NB4 (cell line): ENCODE measurements at regions not wholly inside any gene's neighbourhood (a gene's known extent, or its start where the extent isn't known, plus 50 kb on each side); places are given as distances from the start of the nearest gene placed in this dataset.

Experiments used
- POLR2A ChIP-seq: IDR thresholded peaks from 2 replicates; pipeline ENCODE4 v1.6.1; 2011; ENCODE audit warnings: mild to moderate bottlenecking; ENCODE audit not compliant: insufficient read length; ENCODE audit errors: extremely low read depth
- TF ChIP-seq, protein P1 (sequence below): IDR thresholded peaks from one replicate; pipeline ENCODE4 v1.5.1; 2012; ENCODE audit warnings: low read depth, low read length

DNA sequence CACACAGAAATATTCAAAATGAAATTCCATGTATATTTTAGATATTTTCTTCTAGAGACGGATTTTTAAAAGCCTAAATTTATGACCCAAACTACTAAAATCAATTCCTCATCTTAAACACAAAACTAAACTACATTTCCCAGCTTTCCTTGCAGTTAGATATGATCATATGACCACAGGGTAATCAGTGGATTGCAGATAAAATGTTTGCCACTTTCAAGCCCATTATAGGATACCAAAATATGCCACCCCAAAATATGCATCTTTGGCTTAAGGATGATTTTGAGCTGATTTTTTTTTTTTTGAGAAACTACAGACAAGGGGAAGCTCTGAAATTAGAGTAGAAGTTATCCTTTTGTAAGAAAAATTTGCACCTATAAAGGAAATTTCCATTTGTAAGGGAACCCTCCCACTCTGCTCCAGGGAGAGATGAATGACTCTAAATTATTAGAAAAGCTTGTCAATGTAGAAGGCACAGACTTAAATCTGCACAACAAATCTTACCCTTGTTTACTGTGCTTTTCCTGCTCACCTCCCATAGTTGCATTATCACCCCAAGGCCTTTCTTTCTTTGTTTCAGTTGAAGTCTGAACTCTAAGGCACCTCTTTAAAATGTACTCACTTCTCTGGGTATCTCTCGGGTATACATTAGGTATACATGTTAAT is 503.0 kb downstream of the PDHA2 start:
- no peak for TF ChIP-seq POLR2A
- TF ChIP-seq, protein P1, sequence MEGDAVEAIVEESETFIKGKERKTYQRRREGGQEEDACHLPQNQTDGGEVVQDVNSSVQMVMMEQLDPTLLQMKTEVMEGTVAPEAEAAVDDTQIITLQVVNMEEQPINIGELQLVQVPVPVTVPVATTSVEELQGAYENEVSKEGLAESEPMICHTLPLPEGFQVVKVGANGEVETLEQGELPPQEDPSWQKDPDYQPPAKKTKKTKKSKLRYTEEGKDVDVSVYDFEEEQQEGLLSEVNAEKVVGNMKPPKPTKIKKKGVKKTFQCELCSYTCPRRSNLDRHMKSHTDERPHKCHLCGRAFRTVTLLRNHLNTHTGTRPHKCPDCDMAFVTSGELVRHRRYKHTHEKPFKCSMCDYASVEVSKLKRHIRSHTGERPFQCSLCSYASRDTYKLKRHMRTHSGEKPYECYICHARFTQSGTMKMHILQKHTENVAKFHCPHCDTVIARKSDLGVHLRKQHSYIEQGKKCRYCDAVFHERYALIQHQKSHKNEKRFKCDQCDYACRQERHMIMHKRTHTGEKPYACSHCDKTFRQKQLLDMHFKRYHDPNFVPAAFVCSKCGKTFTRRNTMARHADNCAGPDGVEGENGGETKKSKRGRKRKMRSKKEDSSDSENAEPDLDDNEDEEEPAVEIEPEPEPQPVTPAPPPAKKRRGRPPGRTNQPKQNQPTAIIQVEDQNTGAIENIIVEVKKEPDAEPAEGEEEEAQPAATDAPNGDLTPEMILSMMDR = no peak
